Naive thymus-derived CD4-positive, alpha-beta T cell (primary cell): ENCODE measurements at regions not wholly inside any gene's neighbourhood (a gene's known extent, or its start where the extent isn't known, plus 50 kb on each side); places are given as distances from the start of the nearest gene placed in this dataset.
"Not testable (repeated sequence)": the region's sequence is repeated elsewhere in the genome, so short reads cannot be mapped to it uniquely, and the experiment has no call there.

Experiments used
- ATAC-seq: fragments of 150-1000 bp; cut with Tn5 transposase; 2 replicates; pipeline ENCODE4 v1.10.0; 2021; ENCODE audit warnings: mild to moderate bottlenecking, moderate library complexity
- CTCF ChIA-PET: fragments of 350-600 bp; sonication (Branson Sonifier 250); formaldehyde crosslinking; loops from one replicate; lab custom pipeline; 2021; ENCODE audit warnings: antibody characterized with exemption; lab: Charles Lee
- POLR2A ChIA-PET: fragments of 350-600 bp; sonication (Branson Sonifier 250); formaldehyde crosslinking; loops from one replicate; lab custom pipeline; 2021; ENCODE audit warnings: antibody characterized with exemption, inconsistent platforms; lab: Charles Lee
- DNase-seq, 9 donors: peaks; one replicate each; pipeline versions ENCODE4 v3.0.0 to v3.0.0-alpha.2; 2020 to 2022; ENCODE audit warnings: mixed read lengths in 1 of 9
- H3K27ac ChIP-seq: one replicate; pipeline ENCODE4 v1.7.0; 2013; ENCODE audit warnings: mild to moderate bottlenecking, low read depth, low read length, moderate library complexity
- H3K27me3 ChIP-seq, 2 donors: one replicate each; pipeline ENCODE4 v1.7.0; 2013; ENCODE audit warnings: low read length in 2 of 2, mild to moderate bottlenecking in 2 of 2, moderate library complexity in 2 of 2; ENCODE audit not compliant: control insufficient read depth in 2 of 2, insufficient read depth in 2 of 2
- H3K36me3 ChIP-seq, 3 experiments: 1 replicate in 2 of 3; 2 replicates in 1 of 3; pipeline ENCODE4 v1.7.0; 2013; ENCODE audit warnings: low read length in 3 of 3, mild to moderate bottlenecking in 3 of 3, moderate library complexity in 1 of 3; ENCODE audit not compliant: insufficient read depth in 3 of 3, control insufficient read depth in 2 of 3
- H3K4me1 ChIP-seq, 2 donors: one replicate each; pipeline ENCODE4 v1.7.0; 2013; ENCODE audit warnings: low read length in 2 of 2, mild to moderate bottlenecking in 2 of 2, moderate library complexity in 1 of 2; ENCODE audit not compliant: control insufficient read depth in 2 of 2, insufficient read depth in 2 of 2
- H3K4me3 ChIP-seq: 2 replicates; pipeline ENCODE4 v1.7.0; 2013; ENCODE audit warnings: mild to moderate bottlenecking, low read length
- H3K9me3 ChIP-seq, 3 experiments: 1 replicate in 2 of 3; 2 replicates in 1 of 3; pipeline ENCODE4 v1.7.0; 2013; ENCODE audit warnings: low read length in 3 of 3; ENCODE audit not compliant: control insufficient read depth in 2 of 3
- H3K27ac Mint-ChIP-seq, 9 donors: one replicate each; pipeline ENCODE4 v1.8.0; 2020 to 2022; ENCODE audit warnings: mixed read lengths in 9 of 9, mild to moderate bottlenecking in 8 of 9, moderate library complexity in 5 of 9, inconsistent platforms in 2 of 9
- H3K27me3 Mint-ChIP-seq, 5 donors: one replicate each; pipeline ENCODE4 v1.8.0; 2021 to 2022; ENCODE audit warnings: mixed read lengths in 5 of 5, mild to moderate bottlenecking in 1 of 5
- H3K36me3 Mint-ChIP-seq, 5 donors: one replicate each; pipeline ENCODE4 v1.8.0; 2020 to 2022; ENCODE audit warnings: mixed read lengths in 5 of 5, mild to moderate bottlenecking in 3 of 5, inconsistent platforms in 1 of 5
- H3K4me1 Mint-ChIP-seq, 7 donors: one replicate each; pipeline ENCODE4 v1.8.0; 2020 to 2022; ENCODE audit warnings: mixed read lengths in 7 of 7, mild to moderate bottlenecking in 3 of 7, inconsistent platforms in 1 of 7
- H3K4me3 Mint-ChIP-seq, 10 donors: one replicate each; pipeline ENCODE4 v1.8.0; 2020 to 2022; ENCODE audit warnings: mild to moderate bottlenecking in 10 of 10, mixed read lengths in 10 of 10, moderate library complexity in 6 of 10, inconsistent platforms in 2 of 10
- H3K9me3 Mint-ChIP-seq, 11 donors: one replicate each; pipeline ENCODE4 v1.8.0; 2020 to 2022; ENCODE audit warnings: mixed read lengths in 11 of 11, mild to moderate bottlenecking in 4 of 11, inconsistent platforms in 1 of 11, moderate library complexity in 1 of 11
- intact Hi-C, 2 donors: fragments of 100-400 bp; cut with micrococcal nuclease; formaldehyde crosslinking; loops; one replicate each; pipeline ENCODE4 v1.15.1; 2023

- POLR2A ChIA-PET = no interaction called here
These were observed 71.6 kb upstream of the EGFR start for GRCh38 chr7:54947266-54947665.

DNA sequence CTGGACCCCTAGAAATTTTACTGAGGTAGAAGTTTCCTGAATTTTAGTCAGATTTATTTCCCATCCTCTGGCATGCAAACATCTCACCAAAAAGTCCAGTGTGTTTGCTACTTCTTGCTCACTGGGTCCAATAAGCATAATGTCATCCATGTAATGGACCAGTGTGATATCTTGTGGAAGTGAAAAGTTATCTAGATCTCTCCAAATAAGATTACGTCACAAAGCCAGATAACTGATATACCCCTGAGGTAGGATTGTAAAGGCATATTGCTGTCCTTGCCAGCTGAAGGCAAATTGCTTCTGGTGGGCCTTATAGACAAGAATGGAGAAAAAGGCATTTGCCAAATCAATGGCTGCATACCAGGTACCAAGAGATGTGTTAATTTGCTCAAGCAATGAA is 69.3 kb upstream of the EGFR start:
- H3K27ac ChIP-seq, H3K27me3 Mint-ChIP-seq, ATAC-seq, H3K4me3 ChIP-seq, H3K4me1 Mint-ChIP-seq, H3K27ac Mint-ChIP-seq, intact Hi-C loops, H3K36me3 ChIP-seq, H3K27me3 ChIP-seq, H3K9me3 ChIP-seq, CTCF ChIA-PET, H3K36me3 Mint-ChIP-seq, H3K4me3 Mint-ChIP-seq, H3K4me1 ChIP-seq, DNase-seq, POLR2A ChIA-PET: not testable (repeated sequence)
- H3K9me3 Mint-ChIP-seq = peaks cover 0 to 16% (median 3%) of the 10 kb centered on the region in 11 donors

More at GRCh38 chr7:54947266-54947665, 71.6 kb upstream of the EGFR start:
- intact Hi-C loops = no loop called here
- H3K4me1 ChIP-seq = no peaks in the 10 kb centered on the region
- Mint-ChIP-seq H3K4me3 (no peak overlapping the region), H3K27me3 (peaks cover 0 to under 1% (median 0%) of the 10 kb centered on the region in 5 donors), H3K27ac (no peak overlapping the region), H3K36me3 (no peaks in the 10 kb centered on the region), H3K4me1 (no peaks in the 10 kb centered on the region), H3K9me3 (peaks cover 0 to 23% (median 3%) of the 10 kb centered on the region in 11 donors)
- no peaks in the 10 kb centered on the region for H3K36me3 ChIP-seq
- DNase-seq (no peak), ATAC-seq (no peak)
- no peak overlapping the region for H3K27ac ChIP-seq
- no peaks in the 10 kb centered on the region for H3K9me3 ChIP-seq
- H3K4me3 ChIP-seq = no peak overlapping the region
- CTCF ChIA-PET = no interaction called here
- no peaks in the 10 kb centered on the region for H3K27me3 ChIP-seq

GRCh38 chr7:54955296-54955695 is 63.5 kb upstream of the EGFR start:
- H3K27me3 Mint-ChIP-seq = peaks cover 1 to 24% (median 6%) of the 10 kb centered on the region in 5 donors
- no peaks in the 10 kb centered on the region for H3K9me3 ChIP-seq
- POLR2A ChIA-PET = no interaction called here
- no peaks in the 10 kb centered on the region for H3K36me3 Mint-ChIP-seq
- DNase-seq (no peak), ATAC-seq (no peak)
- no peaks in the 10 kb centered on the region for H3K36me3 ChIP-seq
- no peaks in the 10 kb centered on the region for H3K4me1 ChIP-seq
- CTCF ChIA-PET = no interaction called here
- no peaks in the 10 kb centered on the region for H3K27me3 ChIP-seq
- no peaks in the 10 kb centered on the region for H3K4me1 Mint-ChIP-seq
- no peak overlapping the region for H3K27ac ChIP-seq
- peaks cover 1 to 26% (median 6%) of the 10 kb centered on the region in 11 donors for H3K9me3 Mint-ChIP-seq
- intact Hi-C loops = no loop called here
- H3K27ac Mint-ChIP-seq = no peak overlapping the region
- H3K4me3 ChIP-seq = no peak overlapping the region
- H3K4me3 Mint-ChIP-seq = no peak overlapping the region

- Mint-ChIP-seq H3K4me3 (no peak overlapping the region), H3K27ac (no peak overlapping the region), H3K27me3 (peaks cover 1 to 24% (median 9%) of the 10 kb centered on the region in 5 donors), H3K36me3 (no peaks in the 10 kb centered on the region), H3K4me1 (no peaks in the 10 kb centered on the region), H3K9me3 (peaks cover 3 to 27% (median 9%) of the 10 kb centered on the region in 11 donors)
- CTCF ChIA-PET = no interaction called here
- no peak for DNase-seq
- intact Hi-C loops = no loop called here
- Histone ChIP-seq H3K4me3 (no peak overlapping the region), H3K4me1 (no peaks in the 10 kb centered on the region), H3K27ac (no peak overlapping the region), H3K36me3 (no peaks in the 10 kb centered on the region), H3K9me3 (no peaks in the 10 kb centered on the region), H3K27me3 (no peaks in the 10 kb centered on the region)
- ATAC-seq = no peak
- POLR2A ChIA-PET = no interaction called here
These were observed 63.0 kb upstream of the EGFR start for GRCh38 chr7:54955696-54956420.

DNA sequence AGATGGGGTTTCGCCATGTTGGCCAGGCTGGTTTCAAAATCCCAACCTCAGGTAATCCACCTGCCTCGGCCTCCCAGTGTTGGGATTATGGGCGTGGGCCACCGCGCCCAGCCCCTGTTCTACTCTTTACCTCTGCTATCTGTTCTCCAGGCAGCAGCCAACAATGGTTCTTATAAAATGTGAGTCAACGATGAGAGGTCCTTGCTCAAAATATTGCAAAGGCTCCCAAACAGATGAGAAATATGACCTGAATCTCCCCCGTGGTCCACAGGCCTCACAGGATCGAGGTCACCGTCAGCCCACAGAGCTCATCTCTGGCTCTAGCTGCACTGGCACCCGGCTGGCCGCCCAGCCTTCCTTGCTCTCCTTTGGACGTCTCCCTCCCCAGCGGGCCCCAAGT is 62.0 kb upstream of the EGFR start:
- Mint-ChIP-seq H3K4me1 (no peaks in the 10 kb centered on the region), H3K27me3 (peaks cover 1 to 24% (median 9%) of the 10 kb centered on the region in 5 donors), H3K27ac (no peak overlapping the region), H3K9me3 (peaks cover 0 to 20% (median 6%) of the 10 kb centered on the region in 11 donors), H3K4me3 (no peak overlapping the region), H3K36me3 (no peaks in the 10 kb centered on the region)
- Histone ChIP-seq H3K27ac (no peak overlapping the region), H3K36me3 (no peaks in the 10 kb centered on the region), H3K4me3 (no peak overlapping the region), H3K9me3 (no peaks in the 10 kb centered on the region), H3K4me1 (no peaks in the 10 kb centered on the region), H3K27me3 (no peaks in the 10 kb centered on the region)
- ChIA-PET POLR2A (no interaction called here), CTCF (no interaction called here)
- intact Hi-C loops = no loop called here
- no peak for ATAC-seq
- no peak for DNase-seq

DNA sequence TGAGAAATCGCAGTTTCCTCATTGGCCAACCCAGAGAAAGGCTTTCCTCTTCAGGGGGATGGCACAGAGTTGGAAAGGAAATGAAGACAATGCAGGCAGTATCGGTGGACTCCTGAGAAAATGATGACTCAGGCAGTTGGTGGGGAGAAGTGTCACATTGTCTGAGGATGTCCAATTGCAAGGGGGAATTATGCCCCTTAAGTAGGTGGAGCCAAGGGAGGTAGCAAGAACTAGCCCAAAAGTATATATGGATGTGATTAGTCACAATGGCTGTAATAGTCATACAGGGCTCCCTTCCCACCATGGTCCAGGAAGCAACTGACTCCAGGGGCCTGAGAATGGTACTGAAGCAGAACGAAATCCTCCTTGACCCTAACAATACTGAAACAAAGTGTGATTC is 58.3 kb upstream of the EGFR start:
- Mint-ChIP-seq H3K27me3 (peaks cover 1 to 23% (median 9%) of the 10 kb centered on the region in 5 donors), H3K9me3 (peaks cover 0 to 20% (median 7%) of the 10 kb centered on the region in 11 donors), H3K4me1 (no peaks in the 10 kb centered on the region), H3K4me3 (no peak overlapping the region), H3K36me3 (no peaks in the 10 kb centered on the region), H3K27ac (no peak overlapping the region)
- H3K9me3 ChIP-seq = no peaks in the 10 kb centered on the region
- intact Hi-C loops = no loop called here
- no peaks in the 10 kb centered on the region for H3K36me3 ChIP-seq
- no peaks in the 10 kb centered on the region for H3K4me1 ChIP-seq
- ATAC-seq (no peak), DNase-seq (no peak)
- ChIA-PET CTCF (no interaction called here), POLR2A (no interaction called here)
- no peaks in the 10 kb centered on the region for H3K27me3 ChIP-seq
- no peak overlapping the region for H3K27ac ChIP-seq
- H3K4me3 ChIP-seq = no peak overlapping the region

DNA sequence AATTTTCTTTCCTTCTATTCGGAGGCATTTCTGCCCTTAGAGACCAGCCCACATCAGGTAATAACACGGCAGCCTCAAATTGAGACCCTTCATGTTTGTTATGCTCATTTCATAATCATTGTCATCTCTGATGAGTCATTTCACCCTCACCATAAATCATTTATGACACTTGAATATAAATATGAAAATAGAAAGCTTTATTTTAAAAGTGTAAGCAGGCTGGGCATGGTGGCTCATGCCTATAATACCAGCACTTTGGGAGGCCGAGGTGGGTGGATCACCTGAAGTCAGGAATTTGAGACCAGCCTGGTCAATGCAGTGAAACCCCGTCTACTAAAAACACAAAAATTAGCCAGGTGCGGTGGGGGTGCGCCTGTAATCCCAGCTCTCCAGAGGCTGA is 57.4 kb upstream of the EGFR start:
- no peaks in the 10 kb centered on the region for H3K4me1 ChIP-seq
- no peaks in the 10 kb centered on the region for H3K27me3 ChIP-seq
- ATAC-seq (no peak), DNase-seq (no peak)
- Mint-ChIP-seq H3K36me3 (no peaks in the 10 kb centered on the region), H3K9me3 (peaks cover 0 to 20% (median 7%) of the 10 kb centered on the region in 11 donors), H3K4me3 (no peak overlapping the region), H3K27ac (no peak overlapping the region), H3K27me3 (peaks cover 1 to 23% (median 6%) of the 10 kb centered on the region in 5 donors), H3K4me1 (no peaks in the 10 kb centered on the region)
- ChIA-PET POLR2A (no interaction called here), CTCF (no interaction called here)
- intact Hi-C loops = no loop called here
- no peak overlapping the region for H3K4me3 ChIP-seq
- no peak overlapping the region for H3K27ac ChIP-seq
- no peaks in the 10 kb centered on the region for H3K36me3 ChIP-seq
- no peaks in the 10 kb centered on the region for H3K9me3 ChIP-seq
